GM23248 (cell line): ENCODE measurements at regions not wholly inside any gene's neighbourhood (a gene's known extent, or its start where the extent isn't known, plus 50 kb on each side); places are given as distances from the start of the nearest gene placed in this dataset.

ENCODE experiments used
- EZH2 ChIP-seq: fragments of 200-600 bp; sonication (generic); IDR thresholded peaks from 2 replicates; pipeline ENCODE4 v1.6.1; 2018; ENCODE audit warnings: antibody characterized with exemption, mild to moderate bottlenecking; ENCODE audit not compliant: insufficient read depth, poor library complexity, severe bottlenecking
- EZH2phosphoT487 ChIP-seq: fragments of 200-600 bp; sonication (generic); IDR thresholded peaks from 2 replicates; pipeline ENCODE4 v1.6.1; 2018; ENCODE audit warnings: antibody characterized with exemption, moderate library complexity, mild to moderate bottlenecking, low read depth; ENCODE audit not compliant: insufficient read depth

GRCh38 chr1:198959032-198959431 lies 320.2 kb downstream of the PTPRC start:
- TF ChIP-seq EZH2, result no peak
- no peak for TF ChIP-seq EZH2phosphoT487
